NCI-H748 (cell line): ENCODE measurements at regions not wholly inside any gene's neighbourhood (a gene's known extent, or its start where the extent isn't known, plus 50 kb on each side); places are given as distances from the start of the nearest gene placed in this dataset.
"Not testable (repeated sequence)": the region's sequence is repeated elsewhere in the genome, so short reads cannot be mapped to it uniquely, and the experiment has no call there.

Experiments
- DNase-seq: peaks from one replicate; lab custom pipeline; 2025; ENCODE audit not compliant: unreplicated experiment; lab: John Stamatoyannopoulos, UW

GRCh38 chr1:118828038-118828437 is 160.1 kb downstream of the TBX15 start:
- DNase-seq = no peak

DNA sequence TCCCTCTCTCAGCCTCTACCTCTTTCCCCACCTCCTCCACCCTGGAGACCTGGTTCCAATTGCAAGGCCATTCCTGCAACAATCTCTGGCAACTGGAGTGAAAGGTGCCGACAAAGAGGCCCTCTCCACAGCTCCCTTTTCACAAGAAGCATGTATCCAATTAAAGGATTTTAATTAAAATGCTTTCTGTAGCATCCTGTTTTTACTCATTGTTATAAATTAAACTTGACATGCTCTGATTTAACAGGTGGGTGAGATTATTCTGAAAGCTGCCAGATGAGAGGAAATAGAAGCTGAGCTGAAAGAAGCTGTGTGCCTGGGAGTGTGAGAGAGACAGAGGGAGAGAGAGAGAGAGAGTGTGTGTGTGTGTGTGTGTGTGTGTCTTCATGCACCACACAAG is 160.5 kb downstream of the TBX15 start:
- no peak for DNase-seq

- no peak for DNase-seq
Observed at GRCh38 chr1:118827207-118827606, 160.9 kb downstream of the TBX15 start.

DNA sequence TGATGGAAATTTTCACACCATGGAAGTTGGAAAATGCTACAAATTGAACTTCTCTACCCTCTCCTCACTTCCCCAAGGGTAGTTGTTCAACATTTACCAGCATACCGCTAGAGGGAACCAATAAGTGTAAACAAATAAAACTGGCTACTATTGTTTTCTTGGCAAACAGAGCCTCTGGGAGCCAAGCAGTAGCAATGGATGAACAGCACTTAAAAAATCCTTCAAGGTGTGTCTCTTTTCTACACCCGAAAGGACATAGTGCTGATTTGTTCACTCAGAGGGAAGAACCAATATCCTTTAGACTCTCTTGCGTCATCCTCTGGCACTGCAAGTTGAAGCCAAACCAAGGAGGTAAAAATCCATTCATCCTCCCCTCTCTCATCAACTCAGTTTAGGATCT is 161.5 kb downstream of the TBX15 start:
- peak; percentile 23 for DNase-seq

- DNase-seq = no peak
Observed at GRCh38 chr1:118825619-118826018, 162.5 kb downstream of the TBX15 start.

DNA sequence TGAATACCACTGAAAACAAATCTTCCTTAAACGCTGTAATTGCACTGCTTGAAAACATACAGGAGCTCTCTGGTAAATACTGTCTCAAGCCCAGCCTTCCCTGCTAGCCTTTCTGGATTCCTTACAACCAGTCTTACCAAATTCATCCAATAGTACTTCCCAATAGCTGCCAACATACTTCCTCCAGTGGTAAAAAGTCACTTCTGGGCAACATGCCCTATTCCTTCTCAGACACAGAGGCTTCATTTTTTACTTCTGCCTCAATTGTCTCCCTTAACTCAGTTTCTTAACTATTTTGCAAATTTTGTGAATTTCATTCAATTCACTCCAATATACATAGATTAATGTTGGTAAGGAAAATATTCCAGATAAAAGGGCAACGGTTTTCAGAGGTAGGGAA is 166.3 kb downstream of the TBX15 start:
- no peak for DNase-seq

- DNase-seq = no peak
Observed at GRCh38 chr1:118820864-118821263, 167.3 kb downstream of the TBX15 start.

- no peak for DNase-seq
Observed at GRCh38 chr1:118815909-118816308, 172.2 kb downstream of the TBX15 start.

- DNase-seq = no peak
Observed at GRCh38 chr1:118812555-118812954, 175.6 kb downstream of the TBX15 start.

- DNase-seq = no peak
Observed at GRCh38 chr1:118811156-118811555, 177.0 kb downstream of the TBX15 start.

GRCh38 chr1:118809586-118809985 is 178.6 kb downstream of the TBX15 start:
- no peak for DNase-seq

GRCh38 chr1:118803128-118803527 is 185.0 kb downstream of the TBX15 start:
- not testable (repeated sequence) for DNase-seq

GRCh38 chr1:118791094-118791691 is 196.9 kb downstream of the TBX15 start:
- DNase-seq = no peak

DNA sequence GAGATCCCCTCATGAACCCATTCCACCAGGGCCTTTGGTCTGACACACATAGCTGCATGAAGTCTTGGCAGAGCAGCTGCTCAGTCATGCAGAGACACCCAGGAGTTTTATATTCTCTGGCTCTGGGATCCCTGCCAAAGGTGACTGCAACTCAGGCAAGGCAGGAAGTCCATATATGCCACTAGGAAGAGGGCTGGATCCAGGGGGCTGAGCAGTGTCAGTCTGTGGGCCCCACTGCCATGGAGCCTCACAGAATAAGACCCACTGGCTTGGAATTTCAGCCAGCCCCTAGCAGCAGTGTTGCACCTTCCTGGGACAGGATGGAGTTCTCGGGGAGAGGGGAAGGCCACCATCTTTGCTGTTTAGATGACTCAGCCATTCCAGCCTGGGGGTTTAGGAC is 199.7 kb downstream of the TBX15 start:
- DNase-seq = peak; percentile 51

- no peak for DNase-seq
Observed at GRCh38 chr1:118786454-118787155, 201.5 kb downstream of the TBX15 start.

DNA sequence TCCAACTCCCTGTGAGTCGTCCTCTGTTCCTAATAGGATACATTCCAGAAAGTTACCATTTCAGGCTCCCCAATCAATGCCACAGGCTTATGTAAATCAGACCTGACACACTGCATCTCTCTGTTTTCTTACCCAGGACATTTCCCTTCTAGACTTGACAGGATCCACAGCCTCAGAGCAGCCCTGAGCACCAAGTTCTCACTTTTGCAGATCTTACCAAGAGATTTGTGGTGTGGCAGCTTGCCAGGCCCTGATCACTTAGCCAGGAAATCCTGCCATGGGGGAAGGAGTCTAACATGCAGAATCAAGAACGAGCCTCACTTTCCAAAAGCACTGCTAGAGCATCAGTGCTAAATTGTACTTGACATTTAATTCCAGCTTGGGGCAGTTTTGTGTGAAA is 202.9 kb downstream of the TBX15 start:
- no peak for DNase-seq

DNA sequence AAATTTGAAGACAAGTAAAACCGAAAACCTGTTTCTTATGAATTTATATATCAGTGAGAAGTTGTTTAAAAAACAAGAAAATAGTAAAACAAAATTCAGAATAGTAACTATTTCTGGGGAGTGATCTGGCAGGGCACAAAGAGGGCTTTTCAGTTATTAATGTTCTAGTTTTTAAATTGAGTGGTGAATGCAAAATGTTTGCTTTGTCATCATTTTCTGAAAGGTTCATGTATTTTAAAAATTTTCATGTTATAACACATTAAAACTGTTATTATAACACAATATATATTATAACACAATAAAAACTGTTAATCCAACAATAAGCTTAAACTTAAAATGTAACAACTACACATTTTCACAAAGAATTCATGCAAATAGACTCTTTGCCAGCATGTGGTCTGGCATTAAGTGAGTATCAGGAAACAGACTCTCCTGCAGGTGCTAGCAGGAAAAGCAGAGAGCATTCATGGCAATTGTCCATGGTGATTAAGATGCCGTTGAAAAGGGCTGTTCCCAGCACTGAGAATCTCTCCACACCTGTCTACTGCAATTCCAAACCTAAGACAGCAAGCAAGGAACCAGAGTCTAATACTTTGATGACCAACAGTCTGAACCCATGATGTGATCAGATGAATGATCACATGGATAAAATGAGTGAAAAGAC is 204.9 kb downstream of the TBX15 start:
- peak; percentile 73 for DNase-seq

- no peak for DNase-seq
Observed at GRCh38 chr1:118773656-118774055, 214.5 kb downstream of the TBX15 start.

- DNase-seq = no peak
Observed at GRCh38 chr1:118767971-118768370, 220.2 kb downstream of the TBX15 start.

DNA sequence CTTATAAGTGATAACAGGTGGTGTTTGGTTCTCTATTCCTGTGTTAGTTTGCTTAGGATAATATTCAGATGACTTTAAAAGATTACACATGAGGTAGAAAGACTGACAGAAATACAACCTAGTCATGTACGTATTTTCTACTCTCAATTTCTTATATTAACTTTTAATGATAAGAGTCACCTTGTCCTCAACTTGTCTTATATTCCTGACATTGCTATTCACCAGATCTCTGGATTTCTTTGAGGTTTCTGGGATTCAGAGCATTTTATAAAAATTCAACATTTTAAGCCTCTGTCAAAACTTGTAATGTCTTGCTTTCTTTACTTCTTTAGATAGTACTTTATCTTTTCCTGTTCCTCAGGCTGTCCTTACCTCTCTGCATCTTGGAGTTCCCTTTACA is 234.2 kb downstream of the TBX15 start:
- DNase-seq = no peak

- DNase-seq = no peak
Observed at GRCh38 chr1:118751166-118751565, 237.0 kb downstream of the TBX15 start.

DNA sequence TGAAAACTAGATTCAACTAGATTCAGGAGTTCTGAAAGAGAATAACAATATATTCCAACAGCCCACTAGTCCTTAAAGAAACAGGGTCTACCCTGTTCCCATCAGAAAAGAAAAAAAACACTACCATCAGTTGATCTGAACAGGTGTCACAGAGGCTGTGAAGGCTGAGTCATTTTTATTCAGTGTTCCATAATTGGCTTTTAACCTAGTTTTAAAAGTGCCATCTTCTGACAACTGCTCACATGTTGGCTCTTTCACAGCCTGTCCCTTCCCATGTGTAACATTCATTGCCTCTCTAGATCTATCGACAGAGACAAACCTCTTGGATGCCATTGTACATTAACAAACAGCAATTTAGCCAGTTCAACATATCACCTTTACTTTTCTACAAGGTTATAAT is 243.7 kb downstream of the TBX15 start:
- no peak for DNase-seq
